GM04504 (cell line): ENCODE measurements at regions not wholly inside any gene's neighbourhood (a gene's known extent, or its start where the extent isn't known, plus 50 kb on each side); places are given as distances from the start of the nearest gene placed in this dataset.
"Not testable (repeated sequence)": the region's sequence is repeated elsewhere in the genome, so short reads cannot be mapped to it uniquely, and the experiment has no call there.

Source experiments
- DNase-seq: peaks from one replicate; pipeline ENCODE4 v3.0.0-alpha.2; 2012; ENCODE audit warnings: low read depth

- DNase-seq = no peak
Measured at GRCh38 chrX:2640436-2641150, 50.5 kb upstream of the CD99 start.

GRCh38 chrX:2638279-2638678 lies 52.8 kb upstream of the CD99 start:
- DNase-seq = no peak

GRCh38 chrX:2635342-2635741 lies 55.8 kb upstream of the CD99 start:
- DNase-seq = peak; percentile 15

- no peak for DNase-seq
Measured at GRCh38 chrX:2632533-2633504, 58.3 kb upstream of the CD99 start.

- DNase-seq = no peak
Measured at GRCh38 chrX:2631743-2632532, 59.2 kb upstream of the CD99 start.

- not testable (repeated sequence) for DNase-seq
Measured at GRCh38 chrX:2630935-2631742, 60.0 kb upstream of the CD99 start.

- DNase-seq = not testable (repeated sequence)
Measured at GRCh38 chrX:2630008-2630934, 60.8 kb upstream of the CD99 start.

- DNase-seq = no peak
Measured at GRCh38 chrX:2629316-2630007, 61.6 kb upstream of the CD99 start.

GRCh38 chrX:2628751-2629315 lies 62.3 kb upstream of the CD99 start:
- DNase-seq = no peak

- no peak for DNase-seq
Measured at GRCh38 chrX:2627272-2627867, 63.7 kb upstream of the CD99 start.

- DNase-seq = no peak
Measured at GRCh38 chrX:2626750-2627149, 64.3 kb upstream of the CD99 start.

GRCh38 chrX:2620576-2620975 lies 70.5 kb upstream of the CD99 start:
- no peak for DNase-seq

GRCh38 chrX:2618516-2618915 lies 72.6 kb upstream of the CD99 start:
- DNase-seq = no peak

- DNase-seq = peak; percentile 74
Measured at GRCh38 chrX:2614911-2615310, 76.2 kb upstream of the CD99 start.

GRCh38 chrX:2610246-2611170 lies 80.6 kb upstream of the CD99 start:
- no peak for DNase-seq

GRCh38 chrX:2609431-2610238 lies 81.5 kb upstream of the CD99 start:
- no peak for DNase-seq
